GM12865 (cell line): ENCODE measurements at regions not wholly inside any gene's neighbourhood (a gene's known extent, or its start where the extent isn't known, plus 50 kb on each side); places are given as distances from the start of the nearest gene placed in this dataset.
"Not testable (repeated sequence)": the region's sequence is repeated elsewhere in the genome, so short reads cannot be mapped to it uniquely, and the experiment has no call there.

Experiments used
- DNase-seq: peaks from one replicate; pipeline ENCODE4 v3.0.0; 2010; ENCODE audit warnings: low read depth
- H3K4me3 ChIP-seq: 2 replicates; pipeline ENCODE4 v1.5.1; 2011; ENCODE audit warnings: mild to moderate bottlenecking, low read depth, low read length, control low read depth
- CTCF ChIP-seq: IDR thresholded peaks from 2 replicates; pipeline ENCODE4 v1.5.1; 2011; ENCODE audit warnings: low read length, control low read depth, low read depth, inconsistent platforms; ENCODE audit not compliant: insufficient read depth; ENCODE audit errors: missing control alignments

- no peak overlapping the region for H3K4me3 ChIP-seq
- no peak for DNase-seq
- TF ChIP-seq CTCF, result no peak
Observed at GRCh38 chrX:85544609-85545008, 165.1 kb upstream of the POF1B start.

- TF ChIP-seq CTCF, result no peak
- no peak for DNase-seq
- H3K4me3 ChIP-seq, result no peak overlapping the region
Observed at GRCh38 chrX:85543866-85544265, 164.4 kb upstream of the POF1B start.

- DNase-seq, H3K4me3 ChIP-seq: not testable (repeated sequence)
Observed at GRCh38 chrX:85529141-85529540, 149.7 kb upstream of the POF1B start.

GRCh38 chrX:85517994-85518718 is 138.7 kb upstream of the POF1B start:
- no peak for DNase-seq
- TF ChIP-seq CTCF, result no peak
- no peak overlapping the region for H3K4me3 ChIP-seq

GRCh38 chrX:85516131-85516530 is 136.7 kb upstream of the POF1B start:
- TF ChIP-seq CTCF, result no peak
- H3K4me3 ChIP-seq, result no peak overlapping the region
- no peak for DNase-seq

- no peak for DNase-seq
- no peak for TF ChIP-seq CTCF
- no peak overlapping the region for H3K4me3 ChIP-seq
Observed at GRCh38 chrX:85506871-85507270, 127.4 kb upstream of the POF1B start.

- no peak overlapping the region for H3K4me3 ChIP-seq
- no peak for TF ChIP-seq CTCF
- DNase-seq, result no peak
Observed at GRCh38 chrX:85505801-85506200, 126.3 kb upstream of the POF1B start.
